DMS 273 treated with DMSO at 0.1 percent for 48 hours (cell line): ENCODE measurements at regions not wholly inside any gene's neighbourhood (a gene's known extent, or its start where the extent isn't known, plus 50 kb on each side); places are given as distances from the start of the nearest gene placed in this dataset.

ENCODE experiments used
- DNase-seq: peaks from one replicate; lab custom pipeline; 2025; lab: John Stamatoyannopoulos, UW

- no peak for DNase-seq
These were observed 59.1 kb upstream of the FAM20A start for GRCh38 chr17:68660302-68660701.

DNA sequence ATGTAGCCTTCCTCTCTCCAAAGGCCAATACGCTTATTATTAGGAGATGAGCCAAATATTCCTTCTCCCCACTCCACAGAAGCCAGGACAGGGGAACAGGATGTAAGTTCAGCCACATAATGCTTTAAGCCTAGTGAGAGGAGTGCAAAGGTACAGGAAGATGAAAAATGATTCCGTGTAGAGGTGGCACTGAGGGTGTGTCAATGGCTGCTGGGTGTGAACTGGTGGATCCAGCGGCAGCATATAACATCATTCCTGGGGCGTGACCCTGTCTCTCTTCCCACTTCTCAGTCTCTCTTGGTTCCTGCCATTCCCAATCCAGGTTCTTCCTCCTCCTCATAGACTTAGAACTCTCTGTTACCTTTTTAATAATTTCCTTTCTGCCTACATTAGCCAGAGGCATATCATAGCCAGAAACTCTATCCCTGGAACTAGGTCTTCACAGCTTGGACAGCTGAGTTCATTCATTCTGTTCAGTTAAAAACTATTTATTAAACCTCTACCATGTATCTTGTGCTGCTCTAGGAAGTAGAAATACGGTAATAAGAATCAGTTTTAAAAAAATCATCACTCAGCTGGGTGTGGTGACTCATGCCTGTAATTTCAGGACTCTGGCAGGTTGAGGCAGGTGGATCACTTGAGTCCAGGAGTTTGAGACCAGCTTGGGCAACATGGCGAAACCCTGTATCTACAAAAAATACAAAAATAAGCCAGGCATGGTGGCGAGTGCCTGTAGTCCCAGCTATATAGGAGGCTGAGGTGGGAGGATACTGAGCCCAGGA is 58.0 kb upstream of the FAM20A start:
- DNase-seq = no peak

DNA sequence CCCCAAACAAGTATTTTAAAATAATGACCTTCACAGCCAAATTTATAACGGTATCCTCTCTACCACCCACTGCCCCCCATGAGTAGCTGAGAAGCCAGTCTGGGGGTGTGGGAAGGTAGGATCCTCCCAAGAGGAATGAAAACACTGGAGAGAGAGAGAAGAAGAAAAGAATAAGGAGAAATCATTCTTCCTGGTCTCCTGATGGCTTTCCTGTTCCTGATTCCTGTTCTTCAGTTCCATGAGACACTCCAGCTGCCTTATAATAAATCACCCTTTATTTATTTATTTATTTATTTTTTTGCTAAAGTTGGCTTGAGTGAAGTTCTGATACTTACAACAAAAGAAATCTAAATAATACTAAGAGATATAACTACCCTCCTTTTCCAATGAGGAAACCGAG is 56.4 kb upstream of the FAM20A start:
- no peak for DNase-seq

- no peak for DNase-seq
These were observed 56.0 kb upstream of the FAM20A start for GRCh38 chr17:68657166-68657565.

DNA sequence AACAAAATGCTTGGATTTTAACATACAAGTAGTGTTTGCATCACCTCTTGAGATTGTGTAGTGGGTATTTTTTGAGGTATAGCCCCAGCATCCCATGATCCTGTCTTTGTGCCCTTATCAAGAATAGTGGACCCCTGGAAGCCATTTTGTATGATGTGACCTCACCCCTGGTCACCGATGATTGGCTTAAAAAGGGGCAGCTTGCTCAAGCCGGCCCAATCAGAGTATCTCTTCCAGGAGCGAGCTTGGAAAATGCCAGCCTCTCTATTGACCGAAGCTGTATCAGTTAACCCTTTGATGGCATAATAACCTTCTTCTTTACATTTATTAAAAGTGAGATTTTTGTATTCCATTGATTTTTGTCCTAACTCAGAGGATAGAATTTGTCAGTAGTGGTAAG is 55.5 kb upstream of the FAM20A start:
- DNase-seq = no peak
